IMR-90 (cell line): ENCODE measurements at regions not wholly inside any gene's neighbourhood (a gene's known extent, or its start where the extent isn't known, plus 50 kb on each side); places are given as distances from the start of the nearest gene placed in this dataset.

Experiments
- ATAC-seq: fragments of 200-7000 bp; cut with Tn5 transposase; 2 replicates; pipeline ENCODE4 v1.9.1; 2020; ENCODE audit warnings: low read depth, mild to moderate bottlenecking, moderate library complexity
- BruUV-seq: library from RNA; stranded (reverse); fragments of 400-500 nt; replicated peaks from 2 replicates; lab custom pipeline; 2021; lab: Mats Ljungman, UMichigan
- CTCF ChIA-PET: fragments of 300-600 bp; formaldehyde crosslinking; extraction: SDS; loops from one replicate; lab custom pipeline; 2021; ENCODE audit warnings: antibody characterized with exemption; lab: Yijun Ruan, JAX
- POLR2A ChIA-PET: fragments of 300-600 bp; sonication (Branson Sonifier 250); formaldehyde crosslinking; loops from one replicate; lab custom pipeline; 2022; ENCODE audit warnings: antibody characterized with exemption; ENCODE audit not compliant: unreplicated experiment; lab: Charles Lee
- DNase-seq: peaks from one replicate; pipeline ENCODE4 v3.0.0; 2013
- H2AFZ ChIP-seq: replicated peaks from 2 replicates; pipeline ENCODE3; 2013; ENCODE audit warnings: low read length, mild to moderate bottlenecking; ENCODE audit not compliant: poor library complexity
- H2AK5ac ChIP-seq: 2 replicates; pipeline ENCODE4 v1.6.1; 2013; ENCODE audit warnings: low read depth, low read length, inconsistent platforms
- H2AK9ac ChIP-seq: replicated peaks from 2 replicates; pipeline ENCODE3; 2013; ENCODE audit warnings: mild to moderate bottlenecking, low read depth, low read length, moderate library complexity; ENCODE audit not compliant: poor library complexity
- H2BK120ac ChIP-seq: 2 replicates; pipeline ENCODE4 v1.6.1; 2013; ENCODE audit warnings: low read depth, low read length, inconsistent platforms
- H2BK15ac ChIP-seq: 3 replicates; pipeline ENCODE4 v1.6.1; 2013; ENCODE audit warnings: low read depth, low read length, inconsistent platforms
- H2BK20ac ChIP-seq: 2 replicates; pipeline ENCODE4 v1.6.1; 2013; ENCODE audit warnings: low read depth, mild to moderate bottlenecking, inconsistent platforms, low read length, moderate library complexity
- H2BK5ac ChIP-seq: 2 replicates; pipeline ENCODE4 v1.6.1; 2013; ENCODE audit warnings: mild to moderate bottlenecking, low read depth, low read length, inconsistent platforms; ENCODE audit not compliant: poor library complexity, severe bottlenecking
- H3K14ac ChIP-seq: replicated peaks from 2 replicates; pipeline ENCODE4 v1.6.1; 2013; ENCODE audit warnings: low read depth, low read length, inconsistent platforms
- H3K18ac ChIP-seq: 2 replicates; pipeline ENCODE4 v1.6.1; 2013; ENCODE audit warnings: low read depth, low read length, control low read depth
- H3K23ac ChIP-seq: 2 replicates; pipeline ENCODE4 v1.6.1; 2013; ENCODE audit warnings: low read depth, low read length, inconsistent platforms
- H3K27ac ChIP-seq: 2 replicates; pipeline ENCODE4 v1.5.1; 2013; ENCODE audit warnings: mild to moderate bottlenecking, control low read depth, low read length; ENCODE audit not compliant: insufficient read depth
- H3K27me3 ChIP-seq: 2 replicates; pipeline ENCODE4 v1.6.1; 2013; ENCODE audit warnings: low read length; ENCODE audit not compliant: control insufficient read depth, insufficient read depth
- H3K36me3 ChIP-seq: 2 replicates; pipeline ENCODE4 v1.6.1; 2013; ENCODE audit warnings: low read length, mixed read lengths; ENCODE audit not compliant: control insufficient read depth, insufficient read depth
- H3K4ac ChIP-seq: 2 replicates; pipeline ENCODE4 v1.6.1; 2013; ENCODE audit warnings: low read depth, low read length, inconsistent platforms
- H3K4me1 ChIP-seq: 2 replicates; pipeline ENCODE4 v1.6.1; 2013; ENCODE audit warnings: low read length, mixed read lengths; ENCODE audit not compliant: control insufficient read depth, insufficient read depth
- H3K4me2 ChIP-seq: 2 replicates; pipeline ENCODE4 v1.6.1; 2013; ENCODE audit warnings: low read depth, mild to moderate bottlenecking, control low read depth, low read length, moderate library complexity
- H3K4me3 ChIP-seq: 2 replicates; pipeline ENCODE4 v1.5.1; 2013; ENCODE audit warnings: low read depth, mild to moderate bottlenecking, control low read depth, low read length, moderate library complexity; ENCODE audit not compliant: insufficient read depth
- H3K56ac ChIP-seq: 2 replicates; pipeline ENCODE4 v1.6.1; 2013; ENCODE audit warnings: low read length, inconsistent platforms; ENCODE audit not compliant: insufficient read depth; ENCODE audit errors: extremely low read depth
- H3K79me1 ChIP-seq, 2 experiments: 2 replicates each; pipeline ENCODE4 v1.6.1; 2013; ENCODE audit warnings: low read length in 2 of 2, inconsistent platforms in 1 of 2, low read depth in 1 of 2
- H3K9ac ChIP-seq: 2 replicates; pipeline ENCODE4 v1.6.1; 2013; ENCODE audit warnings: low read depth, low read length, control low read depth
- H3K9me1 ChIP-seq: 2 replicates; pipeline ENCODE4 v1.6.1; 2013; ENCODE audit warnings: low read length, inconsistent platforms; ENCODE audit not compliant: insufficient read depth
- H3K9me3 ChIP-seq: 2 replicates; pipeline ENCODE4 v1.6.1; 2013; ENCODE audit warnings: low read length; ENCODE audit not compliant: control insufficient read depth, insufficient read depth
- H4K20me1 ChIP-seq: 2 replicates; pipeline ENCODE4 v1.6.1; 2013; ENCODE audit warnings: low read length, inconsistent platforms; ENCODE audit not compliant: insufficient read depth
- H4K5ac ChIP-seq: 2 replicates; pipeline ENCODE4 v1.6.1; 2013; ENCODE audit warnings: mild to moderate bottlenecking, low read depth, low read length, control low read depth
- H4K8ac ChIP-seq, 2 experiments: 2 replicates each; pipeline ENCODE4 v1.6.1; 2013; ENCODE audit warnings: low read depth in 2 of 2, low read length in 2 of 2, control low read depth in 1 of 2, inconsistent platforms in 1 of 2
- H4K91ac ChIP-seq: 2 replicates; pipeline ENCODE4 v1.6.1; 2013; ENCODE audit warnings: low read depth, low read length, inconsistent platforms; ENCODE audit not compliant: insufficient read depth
- BHLHE40 ChIP-seq: fragments of 150-350 bp; IDR thresholded peaks from 2 replicates; pipeline ENCODE4 v1.6.1; 2016; ENCODE audit warnings: mild to moderate bottlenecking, low read depth, low read length
- CEBPB ChIP-seq: IDR thresholded peaks from 2 replicates; pipeline ENCODE4 v1.6.1; 2012; ENCODE audit warnings: low read depth, low read length, improper control_type of control experiment
- CHD1 ChIP-seq: IDR thresholded peaks from 2 replicates; pipeline ENCODE4 v1.6.1; 2012; ENCODE audit warnings: low read depth, low read length, improper control_type of control experiment
- CTCF ChIP-seq: conservative IDR thresholded peaks from 2 replicates; pipeline ENCODE4 v1.5.1; 2012; ENCODE audit warnings: mild to moderate bottlenecking, low read depth, low read length, improper control_type of control experiment
- ELK1 ChIP-seq: fragments of 150-350 bp; IDR thresholded peaks from 2 replicates; pipeline ENCODE4 v1.6.1; 2016; ENCODE audit warnings: low read depth, mild to moderate bottlenecking, low read length, moderate library complexity, borderline replicate concordance
- FOS ChIP-seq: fragments of 150-350 bp; IDR thresholded peaks from 2 replicates; pipeline ENCODE4 v1.6.1; 2016; ENCODE audit warnings: low read depth, low read length
- MAFK ChIP-seq: IDR thresholded peaks from 2 replicates; pipeline ENCODE4 v1.6.1; 2012; ENCODE audit warnings: low read depth, low read length, improper control_type of control experiment
- MAZ ChIP-seq: IDR thresholded peaks from 2 replicates; pipeline ENCODE4 v1.6.1; 2012; ENCODE audit warnings: low read depth, mild to moderate bottlenecking, low read length, improper control_type of control experiment, moderate library complexity, borderline replicate concordance
- MXI1 ChIP-seq: IDR thresholded peaks from 2 replicates; pipeline ENCODE4 v1.6.1; 2012; ENCODE audit warnings: low read depth, mild to moderate bottlenecking, low read length, moderate library complexity, borderline replicate concordance
- NFE2L2 ChIP-seq: fragments of 150-350 bp; IDR thresholded peaks from 2 replicates; pipeline ENCODE4 v1.6.1; 2016; ENCODE audit warnings: low read depth, mild to moderate bottlenecking, low read length
- POLR2A ChIP-seq: IDR thresholded peaks from 2 replicates; pipeline ENCODE4 v1.6.1; 2012; ENCODE audit warnings: mild to moderate bottlenecking, low read depth, low read length
- RAD21 ChIP-seq: IDR thresholded peaks from 2 replicates; pipeline ENCODE4 v1.6.1; 2012; ENCODE audit warnings: low read length, improper control_type of control experiment
- RCOR1 ChIP-seq: IDR thresholded peaks from 2 replicates; pipeline ENCODE4 v1.6.1; 2012; ENCODE audit warnings: mild to moderate bottlenecking, low read length, improper control_type of control experiment; ENCODE audit not compliant: insufficient replicate concordance
- RFX5 ChIP-seq: IDR thresholded peaks from 2 replicates; pipeline ENCODE4 v1.8.0; 2012; ENCODE audit warnings: low read depth, mild to moderate bottlenecking, low read length, moderate library complexity
- SMC3 ChIP-seq: fragments of 150-350 bp; IDR thresholded peaks from 2 replicates; pipeline ENCODE4 v1.6.1; 2016; ENCODE audit warnings: low read depth, mild to moderate bottlenecking, antibody characterized with exemption, low read length, moderate library complexity
- USF2 ChIP-seq: fragments of 150-350 bp; IDR thresholded peaks from 2 replicates; pipeline ENCODE4 v1.6.1; 2017; ENCODE audit warnings: mild to moderate bottlenecking, antibody characterized with exemption, low read length, low read depth
- WGBS, 2 experiments: methylation state at CpG; one replicate each; pipeline versions ENCODE4 v1.1.5 to v1.1.7; 2013; ENCODE audit warnings: missing lambda C conversion rate in 2 of 2; ENCODE audit not compliant: insufficient read length in 1 of 2; ENCODE audit errors: extremely low coverage in 2 of 2; 5-methylcytosine and 5-hydroxymethylcytosine counted together
- dilution Hi-C: fragments of 300-500 bp; cut with HindIII; formaldehyde crosslinking; loops from one replicate; pipeline ENCODE4 v1.14.3; 2018; ENCODE audit warnings: low sequenced_read_pairs; ENCODE audit not compliant: unreplicated experiment
- in situ Hi-C: fragments of 300-500 bp; cut with MboI; formaldehyde crosslinking; loops from 3 replicates; pipeline ENCODE4 v1.14.3; 2019; ENCODE audit warnings: low sequenced_read_pairs, inconsistent platforms, mixed read lengths
- intact Hi-C: fragments of 100-400 bp; cut with micrococcal nuclease; formaldehyde crosslinking; loops from 2 replicates; pipeline ENCODE4 v1.10.0; 2022

GRCh38 chr3:118534519-118534918, 500.1 kb downstream of the IGSF11 start:
- TF ChIP-seq RAD21 (no peak), CEBPB (no peak), CHD1 (no peak), RFX5 (no peak), MAZ (no peak), RCOR1 (no peak), SMC3 (no peak), BHLHE40 (no peak), NFE2L2 (no peak), CTCF (no peak), MXI1 (no peak), POLR2A (no peak), MAFK (no peak), USF2 (no peak), ELK1 (no peak), FOS (no peak)
- H3K27ac ChIP-seq, result no peak overlapping the region
- BruUV-seq, result no TSS peak
- H4K91ac ChIP-seq, result no peak overlapping the region
- no peaks in the 10 kb centered on the region for H4K20me1 ChIP-seq
- WGBS, 2 experiments, result no CpG with 5 or more reads among the region's 2 CpGs
- no peaks in the 10 kb centered on the region for H3K79me1 ChIP-seq
- no peak overlapping the region for H3K9ac ChIP-seq
- no peak overlapping the region for H2AFZ ChIP-seq
- H3K18ac ChIP-seq, result no peak overlapping the region
- H2BK5ac ChIP-seq, result no peak overlapping the region
- ATAC-seq (no peak), DNase-seq (no peak)
- no peaks in the 10 kb centered on the region for H3K36me3 ChIP-seq
- in situ Hi-C loops, result no loop called here
- H3K23ac ChIP-seq, result no peak overlapping the region
- no peak overlapping the region for H2BK15ac ChIP-seq
- H2BK20ac ChIP-seq, result no peak overlapping the region
- H3K4me3 ChIP-seq, result no peak overlapping the region
- intact Hi-C loops, result no loop called here
- H4K8ac ChIP-seq, result no peak overlapping the region
- no peak overlapping the region for H3K56ac ChIP-seq
- H3K14ac ChIP-seq, result no peak overlapping the region
- H3K4me2 ChIP-seq, result no peak overlapping the region
- no peak overlapping the region for H2AK9ac ChIP-seq
- no peaks in the 10 kb centered on the region for H3K9me3 ChIP-seq
- no peak overlapping the region for H4K5ac ChIP-seq
- H3K4me1 ChIP-seq, result no peaks in the 10 kb centered on the region
- no peaks in the 10 kb centered on the region for H3K27me3 ChIP-seq
- dilution Hi-C loops, result no loop called here
- no peaks in the 10 kb centered on the region for H3K9me1 ChIP-seq
- no peak overlapping the region for H2BK120ac ChIP-seq
- ChIA-PET CTCF (no interaction called here), POLR2A (no interaction called here)
- no peak overlapping the region for H2AK5ac ChIP-seq
- no peak overlapping the region for H3K4ac ChIP-seq
